Inferior parietal cortex (tissue), 1 donor: ENCODE measurements at regions not wholly inside any gene's neighbourhood (a gene's known extent, or its start where the extent isn't known, plus 50 kb on each side); places are given as distances from the start of the nearest gene placed in this dataset.
A peak's percentile ranks its signal among the peaks of the same experiment; 100 is the strongest.

ENCODE experiments used
- DNase-seq: peaks from one replicate; pipeline ENCODE4 v3.0.0-alpha.2; 2016; ENCODE audit errors: extremely low spot score

DNA sequence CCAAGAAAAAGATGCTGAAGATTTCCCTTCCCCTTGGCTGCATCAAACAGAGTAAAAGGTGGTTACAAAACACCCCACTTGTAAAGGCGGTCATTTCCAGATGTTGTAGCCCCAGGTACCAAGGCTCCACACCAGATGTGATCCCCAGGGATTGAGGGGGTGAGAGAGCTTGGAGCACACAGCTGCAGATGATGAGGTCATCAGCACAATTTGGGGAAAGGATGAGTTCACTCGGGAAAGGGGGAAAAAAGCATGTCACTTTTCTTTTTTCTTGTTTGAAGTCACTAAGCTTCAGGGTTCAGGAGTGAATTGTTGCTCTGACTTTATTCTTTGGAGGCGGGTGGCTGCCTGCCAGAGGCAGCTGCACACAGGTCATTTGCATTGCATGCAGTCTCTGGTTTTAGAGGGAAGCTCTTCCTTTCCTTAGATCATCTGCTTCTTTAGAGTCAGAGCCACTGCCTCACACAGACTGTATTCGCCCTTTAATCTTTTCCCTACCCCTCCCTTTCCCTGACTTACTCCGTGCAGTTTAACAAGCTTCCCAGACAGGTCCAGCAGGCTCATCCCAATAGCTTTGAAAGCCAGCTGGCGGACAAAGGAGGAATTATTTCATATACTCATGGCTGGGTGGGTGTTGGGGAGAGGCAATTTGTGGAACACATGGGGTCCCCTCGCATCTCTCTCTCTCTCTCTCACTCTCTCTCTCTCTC, 409.3 kb upstream of the SLC24A2 start:
- DNase-seq, result no peak

DNA sequence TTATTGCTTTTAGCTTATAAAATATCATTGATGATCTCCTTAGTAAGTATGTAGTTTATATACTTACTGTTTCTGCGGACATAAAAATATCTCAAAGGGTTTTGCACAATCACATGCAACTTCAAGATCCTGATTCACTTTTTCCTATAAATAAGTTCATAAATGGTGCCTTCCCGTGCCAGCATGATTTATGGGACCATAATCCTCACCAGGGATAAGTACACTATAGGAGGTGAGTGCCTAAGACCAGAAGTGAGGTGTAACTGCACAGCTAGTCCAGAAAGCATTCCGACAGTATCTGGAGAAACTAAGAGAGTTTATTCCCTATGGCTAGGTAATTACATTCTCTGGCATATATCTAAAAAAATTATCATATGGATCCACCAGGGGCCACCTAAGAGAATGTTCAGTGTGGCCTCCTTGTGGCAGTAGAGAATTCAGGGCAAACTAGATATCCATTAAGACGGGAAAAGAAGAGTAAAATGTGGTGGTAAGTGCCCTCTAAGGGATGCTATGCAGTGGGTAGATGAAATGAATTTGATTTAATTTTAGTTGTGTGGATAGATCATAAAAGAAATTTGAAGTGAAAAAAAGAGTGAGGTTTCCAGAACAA, 402.5 kb upstream of the SLC24A2 start:
- no peak for DNase-seq

DNA sequence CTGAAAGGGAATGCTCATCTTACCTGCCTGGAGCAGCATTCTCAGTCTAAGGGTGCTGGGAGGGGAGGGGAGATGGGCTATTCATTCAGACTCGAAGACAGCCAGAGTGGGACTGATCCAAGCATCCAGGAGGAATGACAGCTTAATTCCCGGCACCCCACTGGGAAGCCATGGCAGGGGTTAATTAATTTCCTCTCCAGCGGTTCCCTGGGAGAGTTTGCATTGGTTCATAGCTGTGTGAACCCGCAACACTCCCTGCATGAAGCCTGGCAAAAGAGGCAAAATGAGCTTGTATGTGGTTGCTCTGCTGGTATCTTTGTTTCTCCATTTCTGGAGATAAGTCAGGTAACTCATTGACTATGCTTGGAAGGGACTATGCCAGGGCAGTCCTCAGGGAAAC, 401.0 kb upstream of the SLC24A2 start:
- DNase-seq, result no peak

DNA sequence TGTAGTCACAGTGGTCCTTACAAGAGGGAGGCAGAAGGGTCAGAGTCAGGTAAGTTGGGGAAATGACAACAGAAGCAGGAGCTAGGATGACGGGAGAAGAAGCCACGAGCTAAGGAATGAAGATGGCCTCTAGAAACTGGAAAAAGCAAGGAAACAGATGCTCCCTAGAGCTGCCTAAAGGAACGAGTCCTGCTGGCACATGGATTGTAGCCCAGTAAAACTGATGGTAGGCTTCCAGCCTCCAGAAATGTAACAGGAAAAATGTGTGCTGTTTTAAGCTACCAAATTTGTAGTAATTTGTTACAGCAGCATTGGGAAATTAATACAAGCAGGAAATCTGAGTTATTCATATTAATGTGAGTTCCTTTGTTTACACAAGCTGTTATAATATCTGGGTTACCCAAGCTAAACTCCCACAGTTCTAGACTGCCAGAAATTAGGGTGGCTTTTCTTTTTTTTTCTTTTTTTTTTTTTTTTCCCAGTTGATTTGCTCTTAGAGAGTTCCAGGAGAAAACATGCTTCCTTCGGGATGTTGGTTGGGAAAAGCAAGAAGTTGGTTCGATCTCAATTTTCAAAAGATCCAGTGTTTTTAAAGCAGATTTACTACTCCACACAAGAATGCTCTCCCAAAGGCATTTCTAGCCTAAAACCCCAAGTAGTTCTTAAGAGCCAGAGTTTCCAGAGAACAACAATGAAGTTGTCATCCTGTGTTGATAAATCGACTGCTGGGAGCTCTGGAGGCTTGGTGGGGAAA, 400.0 kb upstream of the SLC24A2 start:
- no peak for DNase-seq

DNA sequence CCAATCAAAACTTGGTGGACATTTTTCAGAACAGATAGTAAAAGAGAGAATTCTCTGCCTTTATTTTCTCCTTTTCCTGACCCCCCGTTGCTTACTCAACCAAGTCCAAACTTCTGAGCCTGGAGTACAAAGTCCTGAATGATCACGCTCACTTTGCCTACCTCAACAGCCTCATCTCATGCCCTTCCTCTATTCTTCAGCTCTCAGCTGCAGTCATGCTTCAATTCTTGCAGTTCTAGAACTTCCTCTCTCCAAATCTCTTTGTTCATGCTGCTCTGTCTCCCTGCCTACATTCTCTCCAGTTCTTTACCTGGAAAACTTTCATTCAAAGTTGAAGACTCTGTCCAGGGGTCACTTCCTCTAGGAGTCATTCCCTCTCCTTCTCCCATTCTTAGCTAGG, 398.5 kb upstream of the SLC24A2 start:
- no peak for DNase-seq

DNA sequence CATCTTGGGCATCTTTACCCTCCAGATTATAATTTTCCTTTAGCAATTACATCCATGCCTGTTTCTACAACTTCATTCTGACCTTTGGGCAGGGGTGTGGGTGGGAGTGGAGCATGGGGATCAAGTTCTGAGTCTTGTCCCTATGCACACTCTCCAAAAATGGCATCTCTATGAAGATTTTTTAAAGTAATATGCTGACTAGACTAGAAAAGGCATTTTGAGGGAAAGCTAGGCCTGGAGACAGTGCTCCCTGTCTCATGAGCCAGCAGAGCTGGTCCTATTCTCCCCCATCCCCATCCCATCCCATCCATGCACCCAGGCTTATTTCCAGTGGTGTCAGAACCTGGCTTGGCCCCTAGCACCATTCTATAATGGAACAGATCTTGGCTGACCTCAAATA, 398.0 kb upstream of the SLC24A2 start:
- DNase-seq, result no peak

DNA sequence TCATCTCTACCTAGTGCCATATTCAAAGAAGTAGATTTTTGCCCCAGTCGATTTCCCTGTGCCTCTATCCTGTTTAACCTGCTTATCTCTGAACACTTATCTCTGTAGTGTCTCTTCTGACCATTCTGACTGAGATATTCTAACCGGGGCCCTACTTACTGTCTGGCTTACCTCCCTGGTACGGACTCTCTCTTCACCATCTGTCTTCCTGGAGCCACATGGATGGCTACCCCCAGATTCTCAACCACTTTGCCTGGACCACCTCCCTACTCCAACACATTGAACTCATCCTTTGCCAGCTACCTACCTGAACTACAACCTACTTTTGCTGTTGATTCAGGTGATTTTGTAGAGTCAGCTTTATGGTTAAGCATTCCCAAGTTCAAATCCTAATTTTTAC, 397.4 kb upstream of the SLC24A2 start:
- no peak for DNase-seq

DNA sequence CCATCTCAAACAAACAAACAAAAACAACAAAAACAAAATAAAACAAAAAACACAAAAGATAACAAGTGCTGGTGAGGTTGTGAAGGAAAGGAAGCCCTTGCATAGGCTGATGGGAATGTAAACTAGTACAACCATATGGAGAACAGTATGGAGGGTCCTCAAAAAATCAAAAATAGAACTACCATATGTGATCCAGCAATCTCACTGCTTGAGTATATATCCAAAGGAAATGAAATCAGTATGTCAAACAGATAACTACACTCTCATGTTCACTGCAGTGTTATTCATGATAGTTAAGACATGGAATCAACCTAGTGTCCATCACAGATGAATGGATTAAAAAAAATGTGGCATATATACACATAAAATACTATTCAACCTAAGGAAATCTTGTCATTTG, 395.7 kb upstream of the SLC24A2 start:
- DNase-seq, result no peak

DNA sequence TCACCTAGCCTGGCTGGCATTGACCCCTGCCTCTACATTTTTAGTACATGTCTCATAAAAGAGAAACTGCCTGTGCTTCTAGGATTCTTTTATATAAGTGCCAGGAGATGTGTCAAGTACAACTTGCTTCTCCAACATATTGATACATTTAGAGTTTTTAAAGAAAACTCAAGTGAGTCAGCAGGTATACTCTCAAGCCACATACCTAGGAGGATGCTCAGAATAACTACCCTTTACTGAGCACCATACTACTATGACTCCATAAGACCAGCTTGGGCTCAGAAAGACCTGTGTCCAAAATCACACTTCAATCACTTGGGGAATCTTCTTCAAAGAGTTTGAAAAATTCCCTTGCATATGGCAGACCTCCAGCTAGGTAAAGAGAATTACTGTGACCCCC, 389.8 kb upstream of the SLC24A2 start:
- no peak for DNase-seq

DNA sequence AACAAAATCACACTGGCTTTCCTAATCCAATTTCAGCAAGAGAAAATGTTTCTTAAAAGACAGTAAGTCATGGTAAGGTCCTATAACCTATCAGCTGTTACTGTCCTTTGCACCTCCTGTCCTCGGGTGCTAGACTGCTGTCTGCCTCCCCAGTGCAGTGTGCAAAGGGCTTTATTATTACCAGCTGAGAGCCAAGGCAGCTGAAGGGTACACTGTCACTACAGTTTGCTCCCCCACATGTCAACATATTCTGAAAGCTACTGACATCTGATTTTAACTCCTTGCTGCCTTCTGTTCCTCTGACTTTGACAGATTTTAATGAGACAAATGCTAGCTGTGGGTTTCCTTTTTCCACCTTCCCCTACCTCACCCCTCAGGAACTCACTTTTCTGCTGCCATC, 389.4 kb upstream of the SLC24A2 start:
- no peak for DNase-seq

DNA sequence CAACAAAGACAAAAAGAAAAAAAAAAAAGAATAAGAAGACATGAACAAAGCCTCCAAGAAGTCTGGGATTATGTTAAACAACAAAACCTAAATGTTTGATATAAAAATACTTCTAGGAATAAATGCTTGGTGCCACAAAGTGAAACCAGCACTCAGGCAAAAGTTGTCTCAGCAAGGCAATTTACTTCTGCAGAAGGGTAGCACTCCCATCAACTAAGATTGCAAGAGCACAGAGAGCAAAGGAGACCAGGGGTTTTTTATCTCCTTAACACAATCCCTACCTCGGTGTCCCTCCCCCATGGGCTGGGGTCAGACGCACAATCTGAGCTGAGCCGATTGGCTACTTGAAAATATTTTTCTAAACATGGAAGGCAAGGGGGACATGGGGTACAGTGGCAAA, 381.3 kb upstream of the SLC24A2 start:
- no peak for DNase-seq

DNA sequence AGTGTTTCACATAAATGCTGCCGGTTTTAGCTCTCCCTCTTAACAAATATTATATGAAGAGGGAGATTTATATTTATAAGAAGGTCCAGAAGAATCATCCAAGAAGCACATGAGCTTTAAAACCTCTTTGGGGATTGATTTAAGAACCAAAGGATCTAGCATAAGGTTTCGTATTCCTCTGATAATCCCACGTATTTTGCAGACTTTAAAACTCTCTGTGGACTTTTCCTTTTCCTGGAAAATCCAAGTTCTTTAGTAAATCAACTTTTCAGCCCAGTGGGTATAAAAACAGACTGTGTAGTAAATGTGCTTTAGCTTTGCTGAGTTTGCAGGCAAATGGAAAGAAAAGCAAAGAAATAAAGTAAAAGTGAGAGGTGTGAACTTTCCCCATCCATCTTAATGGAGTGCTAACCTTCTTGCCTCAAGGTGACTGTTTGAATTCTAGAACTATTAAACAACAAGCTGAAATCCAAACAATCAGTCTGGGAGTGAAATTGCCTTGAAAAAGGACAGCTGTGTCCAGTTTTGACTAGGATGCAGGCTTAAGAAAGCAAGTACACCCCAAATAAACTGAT, 363.4 kb upstream of the SLC24A2 start:
- no peak for DNase-seq

DNA sequence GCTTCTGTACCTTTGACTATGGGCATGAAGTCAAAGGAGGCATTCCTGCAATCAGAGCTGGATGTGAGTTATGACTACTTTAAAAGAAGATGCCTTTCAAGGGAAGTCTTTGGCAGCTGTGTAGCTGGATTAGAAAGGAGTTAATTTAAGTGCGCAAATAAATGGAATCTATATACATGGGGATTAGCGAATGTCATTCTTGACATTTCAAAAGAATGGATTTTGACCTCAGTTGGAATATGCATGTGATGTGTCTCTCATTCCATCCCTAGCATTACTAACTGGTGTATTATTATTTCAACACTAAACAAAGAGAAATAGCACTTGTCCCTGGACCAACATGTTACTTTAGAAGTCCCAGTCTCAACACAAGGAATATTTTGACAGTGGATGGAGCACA, 359.6 kb upstream of the SLC24A2 start:
- no peak for DNase-seq

DNA sequence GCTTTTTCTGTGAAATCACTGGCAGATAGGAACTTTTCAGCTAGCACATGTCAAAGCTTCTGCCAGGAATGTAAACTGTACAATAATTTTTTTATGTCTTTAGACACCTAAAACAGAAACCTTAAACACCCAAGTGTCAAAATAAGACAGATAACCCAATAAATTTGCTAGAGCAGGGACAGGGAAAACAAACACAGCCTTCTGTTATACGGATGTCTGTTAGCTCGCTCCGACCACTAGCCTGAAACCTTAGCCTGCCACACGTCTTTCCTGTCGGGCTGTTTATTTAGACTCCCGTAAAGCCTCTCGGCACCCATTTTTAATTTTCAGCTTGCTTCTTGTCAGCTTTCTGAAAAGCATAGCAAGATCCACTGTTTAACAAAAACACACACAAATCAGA, 355.4 kb upstream of the SLC24A2 start:
- DNase-seq, result no peak

DNA sequence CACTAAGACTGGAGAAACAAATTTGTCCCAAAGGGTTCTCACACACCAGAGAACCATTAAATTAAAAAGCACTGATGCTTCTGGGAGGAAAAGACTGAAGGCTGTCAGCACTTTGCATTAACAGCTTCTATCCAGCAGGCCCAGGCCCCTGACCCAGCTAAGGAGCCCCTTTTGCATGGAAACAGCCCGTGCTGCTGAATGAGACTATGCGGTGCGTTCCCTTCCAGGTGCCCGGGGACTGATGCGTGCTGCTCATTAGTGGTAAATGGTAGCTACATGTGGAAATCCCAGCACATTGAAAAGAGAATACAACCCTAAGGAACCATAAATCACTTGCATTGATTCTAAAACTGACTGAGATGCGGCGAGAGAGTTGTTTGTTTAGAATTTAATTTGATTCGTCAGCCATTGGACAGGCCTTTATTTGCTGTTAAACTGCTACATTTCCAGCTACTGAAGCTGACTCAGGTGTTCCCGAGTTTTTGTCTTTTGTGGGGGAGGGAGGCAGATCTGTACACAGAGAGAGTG, 351.0 kb upstream of the SLC24A2 start:
- DNase-seq, result no peak

DNA sequence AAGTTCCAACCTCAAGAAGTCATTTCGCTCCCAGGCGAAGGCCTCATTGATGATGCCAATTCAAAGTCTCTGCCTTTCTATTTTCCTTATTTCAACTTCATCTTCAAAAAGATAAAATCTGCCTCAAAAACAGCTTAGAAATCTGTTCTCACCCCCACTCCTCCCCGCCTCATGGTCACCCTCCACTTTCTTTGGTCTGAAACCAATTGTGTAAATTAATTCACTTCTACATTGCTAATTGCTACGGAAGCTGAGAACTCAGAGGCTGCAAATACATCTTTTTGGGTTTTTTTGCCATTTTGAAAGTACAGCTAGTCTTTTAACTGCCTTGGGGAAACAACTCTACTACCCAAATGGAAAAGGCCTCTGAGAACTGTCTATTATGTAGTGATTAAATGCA, 350.0 kb upstream of the SLC24A2 start:
- DNase-seq, result no peak

DNA sequence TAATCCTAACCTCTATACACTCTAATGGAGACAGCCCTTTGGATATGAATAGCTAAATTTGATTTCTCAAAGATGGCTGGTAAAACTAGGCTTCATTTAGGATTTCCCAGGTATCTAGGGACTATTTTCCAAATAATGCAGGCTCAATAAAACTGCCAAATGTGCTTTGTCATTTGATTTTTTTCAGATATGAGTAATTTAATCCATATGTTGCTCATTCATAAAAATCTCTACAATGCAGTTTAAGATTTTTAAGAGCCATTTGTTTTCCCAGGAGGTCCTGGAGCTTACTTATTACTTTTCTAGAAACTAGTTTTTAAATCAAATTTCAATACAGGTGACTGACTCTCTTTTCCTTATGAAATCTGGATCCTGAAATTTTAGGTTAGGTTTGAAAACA, 349.3 kb upstream of the SLC24A2 start:
- DNase-seq, result no peak

DNA sequence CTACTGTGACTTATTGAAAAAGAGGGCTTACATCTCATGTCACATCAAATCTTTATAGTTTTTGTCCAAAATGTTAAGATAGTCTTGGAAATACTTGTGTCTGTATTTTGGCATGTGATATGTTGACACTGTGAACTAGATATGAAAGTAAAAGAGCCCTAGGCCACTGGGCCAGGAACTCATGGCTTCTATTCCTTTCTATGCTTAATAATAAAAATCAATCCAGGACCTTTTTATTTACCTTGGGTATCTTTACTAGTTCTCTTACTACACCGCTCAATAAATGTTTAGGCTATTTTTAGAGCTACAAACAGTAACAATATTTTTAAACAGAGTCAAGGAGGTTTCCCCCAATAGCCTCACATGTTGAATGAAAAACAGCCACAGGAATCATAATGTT, 348.6 kb upstream of the SLC24A2 start:
- DNase-seq, result no peak

DNA sequence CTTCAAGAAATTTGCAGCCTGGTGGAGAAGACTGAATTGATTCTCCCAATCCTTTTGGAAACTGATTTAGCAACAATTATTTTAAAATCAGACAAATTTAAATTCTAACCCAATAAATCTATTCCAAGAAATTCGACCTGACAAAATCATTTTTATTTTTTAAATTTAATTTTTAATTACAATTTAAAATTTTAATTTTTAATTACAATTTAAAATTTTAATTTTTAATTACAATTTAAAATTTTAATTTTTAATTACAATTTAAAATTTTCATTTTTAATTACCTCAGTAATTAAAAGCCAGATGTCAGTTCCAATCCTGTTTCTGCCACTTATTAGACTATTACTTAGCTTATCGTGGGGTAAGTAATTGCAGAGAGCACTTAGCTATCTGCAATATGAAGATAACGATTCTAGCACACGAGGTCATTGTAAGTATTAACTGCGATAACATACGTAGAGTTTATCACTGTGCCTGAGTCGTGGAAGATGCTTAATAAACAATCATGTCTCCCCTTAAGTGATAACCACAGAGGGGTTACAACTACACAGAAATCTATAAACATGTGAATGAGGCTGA, 346.4 kb upstream of the SLC24A2 start:
- no peak for DNase-seq

DNA sequence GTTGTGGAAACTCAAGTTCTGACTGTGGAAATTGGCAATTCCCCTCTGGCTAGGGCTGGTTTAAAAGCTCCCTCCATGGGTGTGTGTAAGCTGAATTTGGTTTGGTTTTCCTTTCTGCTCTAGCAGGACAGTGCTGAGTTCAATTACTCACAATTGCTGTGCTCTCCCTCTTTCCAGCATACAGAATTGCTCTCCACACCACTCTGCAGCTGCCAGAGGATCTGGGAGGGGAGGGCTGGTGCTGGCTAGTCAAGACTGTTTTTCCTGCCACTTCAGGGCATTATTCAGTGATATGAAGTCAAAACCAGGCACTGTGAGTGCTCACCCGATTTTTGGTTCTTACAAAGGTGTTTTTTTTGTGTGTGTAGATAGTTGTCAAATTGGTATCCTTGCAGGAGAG, 336.9 kb upstream of the SLC24A2 start:
- peak; percentile 18 for DNase-seq

DNA sequence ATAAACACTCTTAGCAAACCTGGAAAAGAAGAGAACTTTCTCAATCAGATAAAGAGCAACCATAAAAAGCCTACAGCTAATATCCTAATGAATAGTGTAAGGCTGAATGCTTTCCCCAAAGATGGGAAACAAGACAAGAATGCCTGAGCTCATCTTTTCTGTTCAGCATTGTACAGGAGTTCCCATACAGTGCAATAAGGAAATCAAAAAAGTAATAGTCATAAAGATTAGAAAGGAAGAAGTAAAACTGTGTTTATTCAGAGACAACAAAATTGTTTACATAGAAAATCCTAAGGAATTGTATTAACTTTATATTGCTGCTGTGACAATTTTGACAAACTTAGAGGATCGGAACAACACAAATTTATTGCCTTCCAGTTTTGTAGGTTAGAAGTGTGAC, 330.7 kb upstream of the SLC24A2 start:
- DNase-seq, result no peak

DNA sequence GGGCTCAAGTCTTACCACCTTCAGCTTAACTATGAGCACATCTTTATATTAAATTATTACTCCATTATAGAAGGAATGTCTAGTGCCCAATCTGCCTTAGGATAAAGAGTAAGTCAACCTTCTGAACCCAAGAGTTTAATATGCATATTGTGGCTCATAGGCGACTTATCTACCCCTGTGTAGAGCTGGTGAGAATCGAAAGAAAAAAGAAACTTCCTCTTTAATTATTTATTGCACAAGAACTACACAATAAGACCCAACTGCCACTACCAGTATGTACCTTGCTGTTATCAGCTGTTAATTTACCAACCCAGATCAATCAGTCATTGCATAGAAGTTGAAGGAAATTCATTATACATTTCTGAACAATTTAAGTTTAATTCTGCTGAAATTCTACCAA, 329.1 kb upstream of the SLC24A2 start:
- DNase-seq, result no peak
